ENCODE measurements at regions not wholly inside any gene's neighbourhood (a gene's known extent, or its start where the extent isn't known, plus 50 kb on each side); places are given as distances from the start of the nearest gene placed in this dataset.

DNA sequence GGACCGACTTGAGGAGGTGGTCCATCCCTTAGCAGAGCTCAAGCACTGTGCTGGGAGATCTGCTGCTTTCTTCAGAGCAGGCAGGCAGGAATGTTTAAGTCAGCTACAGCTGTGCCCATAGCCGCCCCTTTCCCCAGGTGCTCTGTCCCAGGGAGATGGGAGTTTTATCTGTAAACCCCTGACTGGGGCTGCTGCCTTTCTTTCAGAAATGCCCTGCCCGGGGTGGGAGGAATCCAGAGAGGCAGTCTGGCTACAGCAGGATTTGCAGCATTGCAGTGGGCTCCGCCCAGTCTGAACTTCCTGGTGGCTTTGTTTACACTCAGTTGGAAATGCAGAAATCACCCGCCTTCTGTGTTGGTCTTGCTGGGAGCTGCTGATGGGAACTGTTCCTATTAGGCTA is 51.2 kb upstream of the SEMA3A start:
- Histone ChIP-seq H4K20me1 (ENCODE audit: insufficient read depth, low read length) (no peaks in the 10 kb centered on the region), H2AFZ (ENCODE audit: low read length) (no peak overlapping the region), H3K9me3 (replicated peaks; ENCODE audit: insufficient read depth, low read length) (no peaks in the 10 kb centered on the region), H3K4me2 (ENCODE audit: low read depth, low read length) (no peak overlapping the region), H3K4me3 (ENCODE audit: low read length) (no peak overlapping the region), H3K27me3 (replicated peaks; ENCODE audit: insufficient read depth, low read length) (no peaks in the 10 kb centered on the region), H3K79me2 (ENCODE audit: low read length) (no peaks in the 10 kb centered on the region), H3K9me2 (replicated peaks; ENCODE audit: insufficient read depth, low read length) (no peaks in the 10 kb centered on the region), H3F3A (ENCODE audit: insufficient read depth, low read length) (no peaks in the 10 kb centered on the region), H3K36me3 (replicated peaks; ENCODE audit: insufficient read depth, low read length) (no peaks in the 10 kb centered on the region), H3K27ac (ENCODE audit: low read length) (no peak overlapping the region), H3K4me1 (ENCODE audit: low read length) (no peaks in the 10 kb centered on the region), H3K9ac (ENCODE audit: low read length) (no peak overlapping the region)
- no peak for DNase-seq
- TF ChIP-seq EZH2phosphoT487 (IDR thresholded peaks at IDR 0.05; ENCODE audit: low read length) (no peak), EZH2 (optimal IDR thresholded peaks at IDR 0.05; ENCODE audit: low read depth, low read length) (no peak)
- TF ChIP-seq, protein P1, sequence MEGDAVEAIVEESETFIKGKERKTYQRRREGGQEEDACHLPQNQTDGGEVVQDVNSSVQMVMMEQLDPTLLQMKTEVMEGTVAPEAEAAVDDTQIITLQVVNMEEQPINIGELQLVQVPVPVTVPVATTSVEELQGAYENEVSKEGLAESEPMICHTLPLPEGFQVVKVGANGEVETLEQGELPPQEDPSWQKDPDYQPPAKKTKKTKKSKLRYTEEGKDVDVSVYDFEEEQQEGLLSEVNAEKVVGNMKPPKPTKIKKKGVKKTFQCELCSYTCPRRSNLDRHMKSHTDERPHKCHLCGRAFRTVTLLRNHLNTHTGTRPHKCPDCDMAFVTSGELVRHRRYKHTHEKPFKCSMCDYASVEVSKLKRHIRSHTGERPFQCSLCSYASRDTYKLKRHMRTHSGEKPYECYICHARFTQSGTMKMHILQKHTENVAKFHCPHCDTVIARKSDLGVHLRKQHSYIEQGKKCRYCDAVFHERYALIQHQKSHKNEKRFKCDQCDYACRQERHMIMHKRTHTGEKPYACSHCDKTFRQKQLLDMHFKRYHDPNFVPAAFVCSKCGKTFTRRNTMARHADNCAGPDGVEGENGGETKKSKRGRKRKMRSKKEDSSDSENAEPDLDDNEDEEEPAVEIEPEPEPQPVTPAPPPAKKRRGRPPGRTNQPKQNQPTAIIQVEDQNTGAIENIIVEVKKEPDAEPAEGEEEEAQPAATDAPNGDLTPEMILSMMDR (IDR thresholded peaks at IDR 0.05; ENCODE audit: low read length) = no peak

Data from MM.1S (cell line).